ENCODE measurements at regions not wholly inside any gene's neighbourhood (a gene's known extent, or its start where the extent isn't known, plus 50 kb on each side); places are given as distances from the start of the nearest gene placed in this dataset.
A peak's percentile ranks its signal among the peaks of the same experiment; 100 is the strongest.
"Not testable (repeated sequence)": the region's sequence is repeated elsewhere in the genome, so short reads cannot be mapped to it uniquely, and the experiment has no call there.

DNA sequence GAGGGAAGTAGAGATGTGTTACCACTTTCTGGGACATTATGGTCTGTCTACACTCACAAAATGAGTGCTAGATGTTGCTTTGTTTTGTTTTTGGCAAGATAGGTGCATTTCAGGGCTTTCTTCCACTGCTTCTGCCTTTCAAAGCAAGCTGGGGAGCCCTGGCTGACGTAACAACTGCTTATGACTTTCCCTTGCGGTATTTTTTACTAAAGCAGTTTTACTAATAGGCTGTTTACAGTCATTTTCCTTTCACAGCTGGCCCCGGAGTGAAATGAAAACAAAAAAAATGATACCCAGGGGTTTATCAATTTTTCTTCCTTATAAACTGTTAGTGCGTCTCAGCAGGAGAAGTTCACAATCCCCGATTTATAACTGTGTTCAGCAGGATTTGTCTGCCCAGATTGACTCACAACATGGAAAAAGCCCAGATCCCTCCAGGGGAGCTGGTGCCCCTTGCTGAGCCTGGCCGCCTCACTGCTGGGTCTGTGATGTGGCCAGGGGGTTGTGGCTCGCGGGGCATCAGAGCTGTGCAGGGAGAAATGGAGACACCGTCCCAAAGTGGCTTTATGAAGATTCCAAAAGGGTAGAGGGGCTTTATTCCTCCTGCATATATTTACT lies 184.4 kb upstream of the HS3ST3A1 start:
- DNase-seq (ENCODE audit: low spot score): peak; percentile 68

DNA sequence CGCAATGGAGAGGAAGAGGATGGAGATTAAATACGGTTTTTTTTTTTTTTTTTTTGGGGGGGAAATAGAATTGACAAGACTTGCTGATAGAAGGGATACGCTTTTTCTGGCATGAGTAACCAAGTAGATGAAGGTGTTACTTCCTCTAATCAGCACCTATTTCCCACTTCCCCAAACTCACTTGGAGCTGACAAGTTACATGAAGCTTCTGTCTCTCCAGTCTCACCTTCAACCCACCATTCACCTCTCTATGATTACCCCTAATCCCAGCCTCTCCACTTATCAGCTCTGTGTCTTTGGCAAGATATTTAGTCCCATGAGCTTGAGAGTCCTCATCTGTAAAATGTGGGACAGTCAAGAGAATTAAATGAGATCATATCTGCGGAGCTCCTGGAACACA lies 185.9 kb upstream of the HS3ST3A1 start:
- no peak for DNase-seq (ENCODE audit: low spot score)

DNA sequence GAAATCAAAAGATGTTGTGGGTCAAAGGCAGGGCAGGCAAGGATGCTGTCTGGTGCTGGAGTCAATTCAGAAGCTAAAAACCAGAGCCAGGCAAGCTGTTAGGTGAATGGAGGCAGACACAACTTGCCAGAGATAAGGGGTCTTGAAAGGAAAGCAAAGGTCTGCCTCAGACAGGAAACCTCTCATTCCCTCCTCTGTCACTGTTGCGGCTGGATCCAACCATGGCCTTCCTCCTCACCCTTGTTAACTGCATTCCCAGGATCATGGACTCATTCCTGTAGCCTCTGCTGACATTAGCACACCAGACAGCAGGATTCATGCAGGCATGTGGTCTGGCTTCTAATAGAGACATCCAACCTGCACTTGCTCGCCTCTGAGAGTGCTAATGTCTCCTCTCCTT lies 186.7 kb upstream of the HS3ST3A1 start:
- peak; percentile 28 for DNase-seq (ENCODE audit: low spot score)

DNA sequence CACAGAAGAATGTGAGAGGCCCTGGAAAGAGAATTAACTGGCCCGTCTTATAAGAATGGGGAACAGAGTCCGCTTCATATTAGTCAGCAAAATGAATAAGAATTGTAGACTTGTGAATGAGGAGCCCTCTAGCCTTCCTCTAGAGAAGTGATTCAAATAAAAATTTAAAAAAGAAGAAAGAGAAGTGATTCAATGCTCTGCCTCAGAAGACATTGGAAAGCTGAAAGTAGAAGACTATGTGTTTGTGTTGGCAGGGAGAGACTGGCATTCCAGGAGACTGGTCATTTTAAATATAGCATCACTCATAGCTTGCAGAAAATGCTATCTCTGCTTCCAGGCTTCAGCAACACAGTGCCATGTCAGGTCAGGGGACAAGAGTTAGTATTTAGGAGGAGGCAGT lies 190.6 kb upstream of the HS3ST3A1 start:
- DNase-seq (ENCODE audit: low spot score): no peak

DNA sequence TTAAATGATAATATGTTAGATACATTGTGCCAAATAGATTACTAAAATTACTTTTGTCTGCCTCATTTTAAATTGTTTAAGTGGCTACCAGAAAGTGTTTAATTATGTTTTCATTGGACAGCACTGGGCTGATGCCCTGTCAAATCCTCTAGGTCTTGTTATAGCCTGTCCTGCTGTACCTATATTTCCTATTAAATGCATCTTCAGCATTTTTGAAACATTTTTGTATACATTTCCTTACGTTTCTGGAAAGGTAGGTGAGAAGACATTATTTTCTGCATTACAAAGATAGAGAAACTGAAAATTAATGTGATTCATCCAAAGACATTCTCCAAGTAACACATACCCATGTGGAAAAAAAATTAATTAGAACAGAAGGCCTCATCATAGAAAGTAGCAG lies 192.2 kb upstream of the HS3ST3A1 start:
- DNase-seq (ENCODE audit: low spot score): no peak

DNA sequence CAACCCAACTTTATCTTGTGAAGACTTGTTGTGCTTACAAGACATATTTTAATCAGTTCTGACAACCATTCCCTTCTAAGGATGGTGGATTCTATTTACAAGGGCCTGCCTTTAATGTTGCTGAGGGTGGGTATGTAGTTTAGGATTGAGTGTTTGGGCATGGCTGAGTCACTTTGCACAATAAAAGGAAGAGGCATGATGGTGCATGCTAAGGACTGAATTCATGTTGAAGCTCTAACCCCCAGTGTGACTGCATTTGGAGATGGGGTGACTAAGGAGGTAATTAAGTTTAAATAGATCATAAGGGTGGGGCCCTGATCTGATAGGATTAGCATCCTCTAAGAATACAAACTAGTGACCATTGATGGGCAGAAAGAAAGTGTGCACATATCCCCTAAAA lies 196.1 kb upstream of the HS3ST3A1 start:
- DNase-seq (ENCODE audit: low spot score): no peak

DNA sequence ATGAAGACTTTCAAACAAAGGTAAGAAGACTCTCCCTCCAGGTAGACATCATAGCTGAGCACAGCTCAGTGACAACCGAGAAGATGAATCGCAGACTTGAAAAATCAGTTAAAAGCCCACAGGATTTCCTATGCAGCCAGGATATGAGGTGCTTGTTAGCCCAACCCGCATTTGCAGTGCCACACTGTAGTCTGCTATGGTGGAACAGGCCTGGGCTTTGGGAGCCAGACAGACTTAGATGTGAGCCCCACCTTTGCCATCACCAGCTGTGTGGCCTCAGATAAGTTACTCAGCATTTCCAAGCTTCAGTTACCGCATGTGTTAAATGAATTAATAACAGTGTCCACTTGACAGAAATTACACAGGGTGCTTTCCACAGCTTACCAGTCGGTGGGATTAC lies 204.4 kb upstream of the HS3ST3A1 start:
- no peak for DNase-seq (ENCODE audit: low spot score)

DNA sequence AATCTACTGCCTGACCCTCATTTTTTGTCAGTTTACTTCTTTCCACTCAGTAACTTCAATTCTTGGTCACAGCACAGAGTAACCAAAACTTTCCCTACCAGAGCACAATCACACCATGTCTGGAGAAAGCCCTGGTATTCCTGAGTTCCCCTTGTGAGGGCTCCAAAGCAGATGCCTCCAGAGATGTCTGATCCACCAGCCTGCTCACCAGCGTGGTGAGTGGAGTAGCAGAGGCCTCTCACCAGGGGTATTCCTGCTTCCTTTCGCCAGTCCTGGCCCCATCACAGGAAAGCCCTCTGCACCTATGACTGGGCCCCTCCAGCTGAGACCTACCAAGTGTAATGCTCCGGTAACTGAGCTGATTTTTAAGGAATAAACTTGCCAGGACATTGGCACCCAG lies 205.4 kb upstream of the HS3ST3A1 start:
- no peak for DNase-seq (ENCODE audit: low spot score)

DNA sequence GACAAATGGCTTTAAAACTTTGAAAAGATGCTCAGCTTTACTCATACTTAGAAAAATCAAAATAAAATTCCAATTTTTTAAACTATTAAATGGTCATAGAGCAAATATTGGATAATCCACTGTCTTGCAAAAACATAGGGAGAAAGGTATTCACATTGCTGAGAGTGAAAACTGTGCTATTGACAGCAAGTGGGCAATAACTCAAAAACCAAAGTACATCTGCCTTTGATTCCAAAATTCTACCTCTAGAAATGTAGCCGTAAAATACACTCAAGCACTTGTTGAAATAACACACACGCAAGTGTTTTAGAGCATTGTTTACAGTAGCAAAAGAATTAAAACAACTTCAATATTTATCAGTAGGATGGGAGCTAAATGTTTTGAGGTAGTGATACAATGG lies 210.6 kb upstream of the HS3ST3A1 start:
- no peak for DNase-seq (ENCODE audit: low spot score)

DNA sequence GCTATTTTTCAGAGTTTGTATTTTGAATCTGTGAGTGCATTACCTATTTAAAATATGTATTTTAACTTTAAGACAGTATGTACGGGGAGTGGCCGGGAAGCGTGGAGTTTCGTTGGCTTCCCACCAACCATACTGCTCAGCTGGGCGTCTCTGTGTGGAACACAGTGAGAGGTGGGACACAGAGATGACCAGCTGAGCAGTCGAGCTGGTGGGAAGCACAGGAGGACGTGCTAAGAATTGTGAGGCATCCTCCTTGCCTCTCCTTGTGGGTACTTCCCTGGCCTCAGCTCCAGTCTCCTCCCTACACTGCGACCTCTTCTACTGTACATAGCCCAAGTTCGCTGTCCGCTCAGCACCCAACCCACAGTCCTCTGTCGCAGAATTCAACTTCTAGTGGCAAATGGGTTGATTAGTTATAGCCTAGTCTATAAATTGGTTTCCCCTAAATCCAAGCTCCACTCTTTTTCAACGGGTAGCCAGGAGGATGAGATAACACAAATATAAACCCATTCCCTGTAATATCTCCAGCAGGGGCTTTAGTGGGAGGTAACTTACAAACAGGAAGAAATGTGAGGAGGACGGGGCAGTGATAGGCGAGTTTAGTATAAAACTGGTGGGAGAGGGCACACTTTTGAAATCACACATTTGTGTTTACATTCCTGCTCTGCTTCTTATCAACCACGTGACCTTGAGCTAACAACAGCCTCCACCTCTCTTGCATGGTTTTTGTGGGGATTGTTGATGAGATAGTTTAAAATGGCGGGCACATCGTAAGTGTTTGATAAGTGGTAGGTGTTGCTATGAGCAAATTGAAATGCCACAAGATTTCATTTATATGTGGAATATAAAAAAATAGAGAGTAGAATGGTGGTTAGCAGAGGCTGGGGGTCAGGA lies 211.9 kb upstream of the HS3ST3A1 start:
- DNase-seq (ENCODE audit: low spot score): no peak

DNA sequence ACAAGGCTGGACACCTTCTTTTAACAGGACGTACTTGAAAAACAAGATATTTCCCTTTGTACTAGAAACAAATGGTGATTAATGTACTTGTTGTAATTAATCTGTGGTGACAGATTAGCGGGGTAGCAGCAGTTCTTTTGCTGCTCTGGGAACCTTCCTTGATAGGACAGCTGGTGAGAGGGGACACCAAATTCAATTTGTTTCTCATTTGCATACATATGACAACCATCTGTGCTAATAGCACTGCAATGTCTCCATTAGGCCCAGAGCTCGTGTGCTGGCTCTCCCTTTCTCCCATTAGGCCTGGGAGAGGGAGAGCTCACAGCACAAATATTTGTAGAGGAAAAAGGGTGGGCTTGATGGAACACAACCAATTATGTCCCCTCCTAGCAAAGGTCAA lies 221.0 kb upstream of the HS3ST3A1 start:
- no peak for DNase-seq (ENCODE audit: low spot score)

DNA sequence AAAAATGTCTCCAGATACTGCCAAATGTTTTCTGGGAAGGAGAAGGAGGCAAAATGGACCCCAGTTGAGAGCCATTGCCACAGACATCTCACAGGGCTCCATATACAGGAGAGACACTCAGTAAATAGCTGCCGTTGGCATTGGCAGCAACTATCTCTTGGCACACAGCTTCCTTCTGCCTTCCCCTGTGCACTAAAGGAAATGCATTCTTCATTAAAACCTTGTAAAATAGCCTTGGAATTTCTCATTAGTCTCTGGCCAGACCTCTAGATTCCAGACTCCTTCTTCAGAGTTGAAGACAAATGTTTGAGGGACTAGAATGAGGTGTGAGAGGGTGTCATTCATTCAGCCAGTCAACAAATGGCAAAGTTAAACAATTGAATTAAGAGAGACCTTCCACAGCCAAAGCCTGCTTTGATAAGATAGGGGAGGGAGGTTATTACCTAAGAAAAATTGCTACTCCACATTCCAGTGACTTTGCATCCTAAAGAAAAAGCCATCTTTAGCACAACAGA lies 223.9 kb upstream of the HS3ST3A1 start:
- no peak for DNase-seq (ENCODE audit: low spot score)

DNA sequence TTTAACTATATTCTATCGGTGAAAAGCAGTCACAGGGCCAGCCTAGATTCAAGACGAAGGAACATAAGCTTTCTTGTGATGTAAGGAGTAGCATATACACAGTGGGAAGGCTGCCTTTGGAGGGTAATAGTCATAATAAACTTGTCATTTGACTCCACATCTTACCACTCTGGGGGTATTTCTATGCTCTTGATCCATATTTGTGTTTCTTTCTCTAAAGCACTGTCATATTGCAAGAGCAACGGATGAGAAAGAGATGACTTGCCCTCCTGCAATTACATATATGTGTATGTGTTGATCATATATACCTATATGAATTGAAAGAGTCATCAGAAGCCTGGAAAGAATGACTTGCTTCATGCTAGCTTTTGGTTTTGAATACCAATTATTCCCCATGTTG lies 225.4 kb upstream of the HS3ST3A1 start:
- DNase-seq (ENCODE audit: low spot score): no peak

DNA sequence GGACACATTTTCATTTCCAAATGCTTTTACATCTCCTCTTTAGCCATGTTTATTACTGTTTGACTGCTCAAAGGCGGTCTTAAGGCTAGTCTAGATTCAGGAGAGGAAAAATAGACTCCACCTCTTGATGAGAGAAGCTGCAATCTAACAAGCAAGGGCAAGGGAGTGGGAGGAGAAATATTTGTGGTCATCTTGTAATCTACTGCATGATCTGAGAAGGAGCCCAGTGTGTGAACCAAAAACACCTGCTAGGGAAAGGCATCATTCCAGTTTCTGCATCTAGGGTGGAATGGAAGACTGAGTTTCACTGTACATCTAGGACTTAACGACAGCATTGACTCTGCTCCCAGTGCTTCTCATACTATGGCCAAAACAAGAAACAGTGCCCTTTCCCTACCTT lies 232.2 kb upstream of the HS3ST3A1 start:
- DNase-seq (ENCODE audit: low spot score): no peak

DNA sequence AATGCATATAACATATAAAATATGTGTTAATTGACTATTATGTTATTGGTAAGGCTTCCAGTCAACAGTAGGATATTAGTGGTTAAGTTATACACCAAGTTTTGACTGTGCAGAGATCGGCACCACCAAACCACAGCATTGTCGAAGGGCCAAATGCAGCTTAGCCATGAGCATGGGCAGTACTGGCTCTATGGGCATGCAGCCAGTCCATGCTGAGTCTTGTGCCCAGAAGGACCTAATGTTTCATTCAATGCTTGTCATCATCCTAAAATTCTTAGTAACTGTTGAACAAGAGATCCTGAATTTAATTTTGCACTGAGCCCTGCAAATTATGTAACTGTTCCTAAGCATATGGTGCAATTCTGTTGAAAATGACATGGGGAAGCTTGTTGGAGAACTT lies 233.4 kb upstream of the HS3ST3A1 start:
- no peak for DNase-seq (ENCODE audit: low spot score)

DNA sequence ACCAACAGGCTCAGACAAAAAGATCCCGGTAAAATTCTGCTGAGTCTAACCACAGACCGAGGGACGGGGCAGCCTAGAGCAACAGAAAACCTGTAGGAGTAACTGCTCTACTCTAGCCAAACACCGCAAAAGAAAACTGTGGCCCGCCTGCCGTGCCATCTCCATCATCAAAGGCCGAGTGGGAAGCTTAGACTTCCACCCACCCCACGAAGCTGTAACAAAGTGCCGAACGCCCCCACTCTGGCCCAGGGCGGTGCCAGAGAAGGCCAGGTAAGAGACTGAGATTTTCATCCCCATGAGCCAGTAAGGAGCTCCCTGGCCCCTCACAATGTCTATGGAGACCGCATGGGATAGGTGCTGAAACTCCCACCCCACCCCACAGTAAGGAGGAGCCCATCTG lies 231.9 kb upstream of the COX10 start:
- no peak for DNase-seq (ENCODE audit: low spot score)

DNA sequence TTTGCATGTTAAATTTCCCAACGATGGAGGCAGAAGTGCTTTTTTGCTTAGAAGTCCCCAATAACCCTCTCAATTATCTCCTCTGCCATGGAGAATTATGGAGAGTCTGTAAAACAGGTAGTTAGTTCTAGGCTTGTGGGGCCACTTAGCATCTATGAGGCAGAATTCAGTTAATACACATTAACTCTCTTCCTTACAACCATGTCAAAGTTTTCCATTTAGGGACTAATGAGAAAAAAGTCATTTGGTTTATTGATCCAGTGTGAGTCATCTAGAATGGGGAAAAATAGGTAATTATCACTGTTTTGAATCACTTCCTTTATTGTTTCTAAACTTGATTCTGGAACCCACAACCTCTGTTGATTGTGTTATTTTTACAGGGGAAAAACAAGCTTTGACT lies 229.1 kb upstream of the COX10 start:
- no peak for DNase-seq (ENCODE audit: low spot score)

DNA sequence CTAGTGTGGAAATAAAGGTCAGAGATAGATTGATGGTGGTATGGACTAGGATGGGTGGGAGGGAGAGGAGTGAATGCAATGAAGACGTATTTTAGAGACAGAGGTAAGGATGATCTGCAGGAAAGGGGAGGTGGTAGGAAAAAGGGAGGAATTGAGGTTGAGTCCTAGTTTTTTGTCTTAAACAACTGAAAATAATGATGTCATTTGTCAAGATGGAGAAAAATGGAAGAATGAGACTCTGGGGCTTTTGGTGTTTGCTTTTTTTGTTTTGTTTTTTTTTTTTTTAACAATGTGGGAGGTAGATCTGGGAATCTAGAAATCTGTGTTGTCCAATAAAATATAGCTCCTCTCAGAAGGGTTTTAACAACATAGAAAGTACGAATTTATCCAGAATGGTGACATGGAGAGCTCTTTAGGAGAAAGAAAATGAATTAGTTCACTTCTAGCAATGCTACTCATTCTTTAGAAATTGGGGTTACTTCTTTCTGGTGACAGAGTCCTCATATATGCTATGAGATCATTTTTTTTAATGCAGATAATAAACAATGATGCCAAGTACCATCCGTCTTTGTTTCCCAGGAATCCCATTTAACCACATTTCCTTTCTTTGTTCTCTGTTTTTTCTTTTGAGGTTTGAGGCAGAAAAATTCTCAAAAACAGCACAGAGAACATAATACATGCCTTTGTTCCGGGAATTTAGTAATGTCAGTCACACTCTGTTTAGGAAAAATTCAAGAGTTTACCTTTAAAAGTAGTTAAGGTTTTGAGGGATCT lies 225.3 kb upstream of the COX10 start:
- DNase-seq (ENCODE audit: low spot score): no peak

DNA sequence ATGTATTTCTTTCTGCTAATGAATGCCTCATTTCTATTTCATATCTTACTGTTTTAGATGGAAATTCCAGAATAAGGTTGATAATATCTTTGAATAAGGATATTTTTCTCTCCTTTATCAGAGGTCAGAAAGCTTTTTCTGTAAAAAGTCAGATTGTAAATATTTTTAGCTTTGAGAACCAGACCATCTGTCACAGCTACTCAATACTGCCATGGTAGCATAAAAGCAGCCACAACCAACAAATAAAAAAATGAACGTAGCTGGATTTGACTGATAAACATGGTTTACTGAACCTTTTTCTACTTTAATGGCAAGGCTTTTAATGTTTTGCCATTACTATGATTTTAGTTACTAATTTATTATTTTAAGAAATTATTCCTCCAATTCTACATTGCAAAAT lies 217.4 kb upstream of the COX10 start:
- DNase-seq (ENCODE audit: low spot score): no peak

DNA sequence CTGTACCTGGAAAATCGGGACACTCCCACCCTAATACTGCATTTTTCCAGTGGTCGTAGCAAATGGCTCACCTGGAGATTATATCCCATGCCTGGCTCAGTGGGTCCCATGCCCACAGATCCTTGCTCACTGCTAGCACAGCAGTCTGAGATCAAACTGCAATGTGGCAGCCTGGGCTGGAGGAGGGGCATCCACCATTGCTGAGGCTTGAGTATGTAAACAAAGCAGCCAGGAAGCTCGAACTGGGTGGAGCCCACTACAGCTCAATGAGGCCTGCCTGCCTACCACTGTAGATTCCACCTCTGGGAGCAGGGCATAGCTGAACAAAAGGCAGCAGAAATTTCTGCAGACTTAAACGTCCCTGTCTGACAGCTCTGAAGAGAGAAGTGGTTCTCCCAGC lies 213.6 kb upstream of the COX10 start:
- DNase-seq (ENCODE audit: low spot score): not testable (repeated sequence)

DNA sequence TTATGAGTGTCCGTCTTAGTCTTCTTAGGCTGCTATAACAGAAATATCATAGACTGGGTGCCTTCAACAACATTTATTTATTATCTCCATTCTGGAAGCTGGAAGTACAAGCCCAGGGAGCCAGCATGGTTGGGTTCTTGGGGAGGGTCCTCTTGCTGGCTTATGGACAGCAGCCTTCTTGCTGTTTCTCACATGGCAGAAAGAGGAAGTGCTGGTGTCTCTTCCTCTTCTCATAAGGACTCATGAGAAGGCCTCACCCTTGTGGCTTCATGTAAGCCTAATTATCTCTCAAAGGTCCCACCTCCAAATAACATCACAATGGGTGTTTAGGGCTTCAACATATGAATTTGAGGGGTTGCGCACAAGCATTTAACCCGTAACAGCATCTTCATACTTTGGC lies 207.0 kb upstream of the COX10 start:
- no peak for DNase-seq (ENCODE audit: low spot score)

DNA sequence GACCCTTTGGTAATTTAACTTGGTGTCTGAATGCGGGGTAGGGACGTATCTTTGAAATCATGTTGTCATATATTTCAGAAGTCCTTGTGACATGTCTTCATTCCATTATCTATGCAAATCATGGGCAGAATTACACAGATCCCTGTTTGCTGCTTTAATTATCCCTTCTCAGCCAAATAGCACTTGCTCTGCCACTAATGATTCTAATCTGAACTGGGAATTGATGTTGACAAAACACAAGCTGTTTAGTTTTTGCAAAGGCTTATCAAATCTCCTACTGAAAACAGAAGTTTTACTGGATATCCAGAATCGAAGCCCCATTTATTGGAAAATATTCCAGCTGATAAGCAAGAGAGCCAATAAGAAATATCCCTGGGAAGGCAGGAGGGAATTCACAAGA lies 205.9 kb upstream of the COX10 start:
- no peak for DNase-seq (ENCODE audit: low spot score)

DNA sequence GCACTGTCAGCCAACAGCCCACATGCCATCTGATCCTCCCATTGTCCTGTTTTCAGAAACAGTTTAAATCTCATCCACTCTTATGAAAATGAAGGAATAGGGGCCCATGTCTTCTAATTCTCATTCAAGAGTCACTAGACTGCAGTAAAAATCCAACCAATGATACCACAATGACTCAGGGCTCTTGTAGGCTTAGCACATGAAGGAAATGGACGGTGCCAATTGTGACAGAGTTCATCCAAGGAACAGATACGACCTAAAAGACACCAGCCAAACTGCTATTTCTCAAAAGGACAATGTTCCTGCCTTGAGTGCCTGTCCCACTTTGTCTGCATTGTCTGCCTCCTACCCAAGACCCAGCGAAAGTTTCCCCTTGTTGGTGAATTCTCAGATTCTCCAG lies 204.8 kb upstream of the COX10 start:
- no peak for DNase-seq (ENCODE audit: low spot score)

All from umbilical cord (tissue), 1 donor.